Kidney tubule cell (primary cell): ENCODE measurements at regions not wholly inside any gene's neighbourhood (a gene's known extent, or its start where the extent isn't known, plus 50 kb on each side); places are given as distances from the start of the nearest gene placed in this dataset.
"Not testable (repeated sequence)": the region's sequence is repeated elsewhere in the genome, so short reads cannot be mapped to it uniquely, and the experiment has no call there.

Experiments
- DNase-seq: peaks from one replicate; pipeline ENCODE4 v3.0.0-alpha.2; 2018; ENCODE audit warnings: low spot score

DNA sequence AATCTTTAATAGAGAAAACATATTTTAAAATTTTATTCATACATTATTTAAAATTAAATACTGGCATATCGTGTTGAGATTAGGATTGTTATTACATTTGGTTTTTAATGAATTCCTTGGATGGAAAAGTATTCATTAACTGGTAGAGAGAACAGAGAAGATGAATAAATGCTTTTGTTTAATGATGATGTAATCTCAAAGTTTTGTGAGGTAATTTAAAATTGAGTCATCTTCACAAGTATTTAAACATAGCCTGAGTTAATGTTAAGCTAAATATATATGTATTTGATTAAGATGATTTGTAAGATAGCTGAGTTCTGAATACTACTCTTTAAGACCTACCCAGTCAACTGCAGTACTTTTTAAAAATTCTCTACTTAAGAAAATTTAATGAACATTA is 713.4 kb upstream of the VRK2 start:
- peak; percentile 23 for DNase-seq

- DNase-seq, result peak; percentile 22
These were observed 703.1 kb upstream of the VRK2 start for GRCh38 chr2:57343391-57344006.

- DNase-seq, result peak; percentile 40
These were observed 678.4 kb upstream of the VRK2 start for GRCh38 chr2:57368190-57368589.

- DNase-seq, result peak; percentile 58
These were observed 675.6 kb upstream of the VRK2 start for GRCh38 chr2:57370882-57371585.

DNA sequence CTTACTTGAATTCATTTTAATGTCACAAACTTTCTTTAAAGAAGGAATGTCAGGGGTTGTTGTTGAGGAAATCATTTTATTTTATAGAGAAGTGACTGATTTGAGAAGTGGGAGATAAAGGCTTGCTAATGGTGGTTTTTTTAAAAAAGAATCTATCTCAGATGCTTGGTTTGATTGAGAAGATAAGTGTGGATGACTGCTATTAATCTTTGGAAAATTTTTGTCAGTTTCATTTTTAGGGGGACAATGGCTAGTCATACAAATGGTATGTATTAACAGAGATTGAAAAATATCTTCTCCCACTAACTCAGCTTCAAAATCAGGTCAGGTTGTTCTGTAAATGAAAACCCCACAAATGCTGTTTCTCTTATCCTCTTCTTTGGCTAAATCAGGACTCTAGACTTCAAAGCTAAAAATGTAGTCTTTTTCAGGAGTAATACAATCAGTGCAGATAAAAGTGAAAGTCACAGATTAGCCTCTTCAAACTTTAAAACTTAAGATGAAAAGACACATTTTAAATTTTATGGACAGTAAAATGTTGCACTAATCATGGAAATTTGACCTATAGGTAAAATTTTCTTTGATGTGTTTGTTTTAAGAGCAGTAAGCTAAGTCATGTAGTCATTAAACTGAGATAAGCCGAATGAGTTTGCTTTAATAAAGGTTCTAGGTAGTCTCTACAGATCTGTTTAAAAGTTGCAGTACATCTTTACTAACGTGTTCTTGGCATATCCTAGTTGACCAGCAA is 674.2 kb upstream of the VRK2 start:
- DNase-seq, result no peak

GRCh38 chr2:57373530-57373929 is 673.1 kb upstream of the VRK2 start:
- DNase-seq, result peak; percentile 86

DNA sequence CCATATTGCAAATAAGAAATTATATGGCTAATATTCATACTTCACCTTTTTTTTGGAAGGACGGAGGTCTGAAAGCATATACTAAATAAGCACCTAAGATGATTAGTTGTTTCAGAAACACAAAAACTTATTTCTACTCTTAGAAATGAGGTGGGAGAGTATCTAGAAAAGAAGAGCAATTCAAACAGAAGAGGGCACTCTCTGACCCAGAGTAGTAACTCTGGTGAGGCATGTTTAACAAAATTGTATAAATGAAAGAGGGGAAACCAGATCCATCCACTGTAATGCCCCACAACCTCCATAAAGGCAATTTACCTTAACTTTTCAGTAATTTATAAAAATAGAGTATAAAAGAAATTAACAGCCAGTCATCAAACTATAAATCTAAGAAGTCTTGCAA is 669.6 kb upstream of the VRK2 start:
- peak; percentile 6 for DNase-seq

DNA sequence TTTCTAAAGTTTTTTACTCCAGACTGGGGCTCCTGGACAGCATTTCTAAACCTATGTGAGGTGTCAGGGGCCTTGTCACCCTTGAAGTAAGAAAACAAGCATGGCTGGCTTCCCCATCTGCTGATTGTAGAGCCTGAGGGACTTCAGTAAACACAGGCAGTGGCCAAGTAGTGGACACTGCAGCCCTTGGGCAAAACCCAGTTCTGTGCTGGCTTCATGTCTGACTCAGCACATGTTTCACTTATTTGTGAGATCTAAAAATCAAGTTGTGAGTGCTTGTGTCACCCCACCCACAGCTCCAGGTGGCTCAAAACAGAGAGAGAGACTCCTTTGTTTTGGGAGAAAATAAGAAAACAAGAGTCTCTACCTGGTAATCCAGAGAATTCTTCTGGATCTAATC is 660.3 kb upstream of the VRK2 start:
- no peak for DNase-seq

DNA sequence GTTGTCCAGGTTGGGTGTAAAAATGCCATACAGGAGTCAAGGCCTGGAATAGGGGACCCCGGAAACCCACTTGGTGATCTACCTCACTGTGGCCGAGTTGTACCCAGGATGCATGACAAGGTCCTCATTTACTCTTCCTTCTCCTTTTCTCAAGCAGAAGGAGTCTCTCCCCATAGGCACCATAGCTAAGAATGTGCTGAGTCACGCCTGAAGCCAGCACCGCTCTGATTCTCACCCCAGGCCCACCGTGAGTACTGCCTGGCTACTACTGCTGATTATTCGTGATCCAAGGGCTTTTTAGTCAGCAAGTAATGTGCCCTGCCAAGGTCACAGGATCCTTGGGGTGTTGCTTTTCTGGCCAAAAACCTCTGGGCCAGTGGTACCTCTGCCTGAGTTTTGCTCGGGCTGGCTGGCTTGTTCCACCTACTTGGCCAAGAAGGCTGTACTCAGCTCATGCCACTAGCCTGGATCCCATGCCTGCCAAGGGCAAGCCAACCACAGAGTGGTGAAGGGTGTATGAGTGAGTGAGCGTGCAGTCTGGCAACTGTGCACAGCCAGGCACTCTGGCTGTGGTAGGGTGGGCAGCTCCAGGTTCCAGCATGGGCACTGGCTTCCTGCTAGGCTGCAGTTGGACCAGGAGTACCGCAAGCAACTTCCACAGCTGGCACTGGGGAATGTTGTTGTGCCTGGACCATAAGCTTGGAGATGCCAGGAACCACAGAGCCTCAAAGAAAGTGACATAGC is 650.1 kb upstream of the VRK2 start:
- DNase-seq, result no peak

DNA sequence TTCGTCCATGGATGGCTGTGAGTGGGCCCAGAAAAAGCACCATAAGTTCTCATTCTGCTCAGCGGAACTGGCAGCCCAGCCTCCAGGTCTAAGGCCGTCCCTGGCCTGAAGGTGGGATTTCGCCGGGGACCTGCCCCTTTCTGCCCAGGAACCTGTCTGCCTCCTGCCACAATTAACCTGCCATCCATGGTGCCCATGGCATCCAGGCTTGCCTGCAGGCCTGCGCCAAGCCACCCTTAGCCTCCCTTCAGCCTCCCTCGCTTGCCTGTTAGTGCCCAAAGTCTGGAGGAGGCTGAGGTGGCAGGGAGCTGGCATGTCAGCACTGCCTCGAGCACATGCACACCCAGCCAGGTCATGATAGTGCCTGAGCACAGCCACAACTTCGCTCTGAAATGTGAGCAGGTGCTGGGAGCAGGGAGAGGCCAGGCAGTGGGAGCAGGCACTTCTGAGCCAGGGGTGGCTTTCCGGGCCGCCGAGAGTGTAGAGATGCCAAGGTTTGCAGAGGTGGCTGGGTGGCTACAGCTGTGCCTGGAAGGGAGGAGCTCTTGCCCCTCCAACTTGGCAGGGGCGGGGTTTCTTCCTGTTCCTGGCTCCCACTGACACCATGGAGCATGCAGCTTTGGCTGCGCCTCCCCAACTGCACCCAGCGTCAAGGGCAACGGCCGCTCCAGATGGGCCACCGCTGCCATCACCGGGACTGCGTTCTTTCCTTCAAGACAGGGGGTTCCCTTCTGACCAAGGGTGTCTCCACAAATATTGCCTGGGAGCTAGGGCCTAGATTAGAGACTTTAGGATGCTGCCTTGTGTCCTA is 648.9 kb upstream of the VRK2 start:
- DNase-seq, result no peak

DNA sequence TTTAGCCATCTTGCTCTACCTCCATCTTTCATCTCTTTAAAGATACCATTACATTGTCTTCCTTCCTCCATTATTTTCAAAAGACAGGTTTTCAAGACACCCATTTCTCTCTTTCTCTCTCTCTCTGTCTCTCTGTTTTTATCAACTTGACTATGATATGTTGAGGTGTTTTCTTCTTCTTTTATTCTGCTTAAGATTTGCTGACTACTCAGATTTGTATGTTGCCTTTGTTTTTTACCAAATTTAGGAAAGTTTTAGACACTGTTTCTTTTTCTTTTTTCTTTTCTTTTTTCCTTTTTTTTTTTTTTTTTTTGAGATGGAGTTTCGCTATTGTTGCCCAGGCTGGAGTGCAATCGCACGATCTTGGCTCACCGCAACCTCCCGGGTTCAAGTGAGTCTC is 647.5 kb upstream of the VRK2 start:
- no peak for DNase-seq

DNA sequence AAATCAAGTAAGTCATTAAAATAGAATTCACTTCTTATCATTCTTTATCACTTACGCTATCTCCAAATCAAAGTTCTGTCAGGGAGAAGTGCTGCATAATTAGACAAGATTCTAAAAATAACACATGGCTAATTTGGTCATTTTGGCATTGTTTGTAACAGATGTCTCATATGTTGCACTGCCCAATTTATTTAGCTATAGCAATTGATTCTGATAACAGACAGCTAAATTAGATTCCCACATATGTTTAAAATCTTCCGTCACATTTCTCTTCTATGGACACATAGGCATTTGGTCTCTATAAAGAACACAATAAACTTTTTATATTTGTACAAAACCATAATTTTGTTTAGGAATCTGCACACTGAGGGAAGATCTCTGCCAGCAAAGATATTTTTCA is 644.5 kb upstream of the VRK2 start:
- DNase-seq, result no peak

DNA sequence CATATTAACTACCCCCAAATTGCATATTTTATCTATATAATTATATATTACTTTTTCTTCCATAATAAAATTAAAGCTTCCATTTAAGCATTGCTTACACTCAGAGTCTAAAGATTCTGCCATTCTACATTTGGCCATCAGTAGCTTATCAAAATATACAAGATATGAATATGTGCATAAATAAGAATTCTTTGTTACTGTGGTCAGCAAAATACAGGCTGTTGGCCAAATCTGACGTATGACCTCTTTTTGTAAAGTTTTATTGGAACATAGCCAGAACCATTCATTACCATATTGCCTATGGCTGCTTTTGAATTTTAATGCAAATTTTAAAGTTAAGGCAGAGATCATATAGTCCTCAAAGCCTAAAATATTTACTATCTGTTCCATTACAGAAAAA is 643.9 kb upstream of the VRK2 start:
- DNase-seq, result no peak

DNA sequence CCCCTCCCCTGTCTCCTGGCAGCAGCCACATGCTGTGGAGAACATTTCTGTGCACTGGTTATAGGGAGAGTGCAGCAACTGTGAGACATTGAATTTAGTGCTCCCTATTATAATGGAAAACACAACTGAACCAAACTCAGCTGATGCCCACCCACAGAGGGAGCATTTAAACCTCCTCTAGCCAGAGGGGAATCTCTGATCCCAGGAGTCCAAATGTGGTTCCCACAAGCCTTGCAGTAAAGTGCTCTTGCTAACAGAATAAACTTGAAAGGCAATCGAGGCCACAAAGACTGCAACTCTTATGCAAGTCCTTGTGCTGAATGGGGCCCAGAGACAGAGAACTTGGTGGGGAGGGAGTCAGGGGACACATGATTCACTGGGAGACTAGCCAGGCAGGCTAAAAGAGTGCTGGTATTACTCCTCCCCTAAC is 638.8 kb upstream of the VRK2 start:
- no peak for DNase-seq

DNA sequence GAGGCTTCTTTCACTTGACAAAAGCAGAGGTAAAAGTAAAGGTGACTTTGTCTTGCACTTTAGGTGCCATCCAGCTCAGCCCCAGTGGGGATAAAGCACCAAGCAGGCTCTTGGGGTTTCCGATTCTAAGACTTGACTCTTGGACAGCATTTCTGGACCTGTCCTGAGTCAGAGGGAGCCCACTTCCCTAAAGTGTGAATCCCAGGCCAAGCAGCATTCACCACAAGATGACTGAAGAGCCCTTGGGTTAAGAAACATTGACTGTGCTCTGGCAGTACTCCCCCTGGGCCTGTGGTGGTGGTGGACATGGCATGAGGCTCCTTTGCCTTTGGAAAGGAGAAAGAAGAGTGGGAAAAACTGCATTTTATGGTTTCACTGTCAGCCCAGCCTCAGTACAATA is 638.0 kb upstream of the VRK2 start:
- no peak for DNase-seq

GRCh38 chr2:57417007-57417406 is 629.6 kb upstream of the VRK2 start:
- no peak for DNase-seq

- DNase-seq, result not testable (repeated sequence)
These were observed 627.7 kb upstream of the VRK2 start for GRCh38 chr2:57418859-57419346.

DNA sequence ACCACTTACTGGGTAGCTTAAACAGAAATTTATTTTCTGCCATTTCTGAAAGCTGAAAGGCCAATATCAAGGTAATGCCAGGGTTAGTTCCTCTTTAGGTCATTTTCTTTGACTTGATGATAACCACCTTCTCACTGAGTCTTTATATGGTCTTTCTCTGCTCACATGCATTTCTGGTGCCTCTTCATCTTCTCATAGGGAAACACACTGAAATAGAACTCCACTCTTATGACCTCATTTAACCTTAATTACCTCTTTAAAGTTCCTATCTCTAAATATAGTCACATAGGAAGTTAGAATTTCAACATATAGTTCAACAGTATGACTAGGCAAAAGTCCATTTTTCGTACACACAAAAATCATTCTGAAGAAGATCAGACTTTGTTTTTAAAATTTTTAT is 616.8 kb upstream of the VRK2 start:
- DNase-seq, result no peak

- DNase-seq, result no peak
These were observed 614.1 kb upstream of the VRK2 start for GRCh38 chr2:57432528-57432927.

DNA sequence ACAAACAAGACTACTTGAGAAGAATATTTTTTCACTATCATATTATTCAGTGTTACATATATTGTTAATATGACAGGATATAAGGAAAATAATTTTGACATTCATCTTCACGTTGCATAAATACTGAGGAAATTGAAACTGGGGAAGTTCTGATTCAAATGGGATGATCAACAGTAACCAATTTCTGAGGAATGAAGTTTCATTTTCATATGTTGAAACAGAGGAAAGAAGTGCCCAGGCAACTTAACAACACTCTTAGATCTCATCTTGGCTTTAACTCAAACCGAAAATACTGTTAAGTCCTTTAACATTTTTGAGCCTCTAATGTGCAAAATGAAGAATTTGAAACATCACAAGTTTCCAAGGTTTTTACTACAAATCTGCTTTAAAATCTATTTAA is 612.2 kb upstream of the VRK2 start:
- no peak for DNase-seq

GRCh38 chr2:57434972-57435371 is 611.6 kb upstream of the VRK2 start:
- no peak for DNase-seq

GRCh38 chr2:57437077-57437476 is 609.5 kb upstream of the VRK2 start:
- no peak for DNase-seq
